Ovary (tissue), 7 donors: ENCODE measurements at regions not wholly inside any gene's neighbourhood (a gene's known extent, or its start where the extent isn't known, plus 50 kb on each side); places are given as distances from the start of the nearest gene placed in this dataset.

ENCODE experiments used
- DNase-seq, 5 donors: peaks; one replicate each; pipeline ENCODE4 v3.0.0-alpha.2; 2019 to 2020
- H3K27ac ChIP-seq, 2 donors: fragments of 200-600 bp; one replicate each; pipeline versions ENCODE4 v1.5.1 to v1.8.0; 2019 to 2022
- H3K27me3 ChIP-seq: fragments of 200-600 bp; one replicate; pipeline ENCODE4 v1.8.0; 2022
- H3K36me3 ChIP-seq: fragments of 200-600 bp; sonication (generic); one replicate; pipeline ENCODE4 v1.5.1; 2019
- H3K4me1 ChIP-seq: one replicate; pipeline ENCODE4 v1.8.1; 2013; ENCODE audit warnings: mild to moderate bottlenecking, moderate library complexity; ENCODE audit not compliant: insufficient read depth
- H3K4me3 ChIP-seq: fragments of 200-600 bp; sonication (generic); one replicate; pipeline ENCODE4 v1.5.1; 2017
- H3K9me3 ChIP-seq, 2 donors: fragments of 200-600 bp in 1 of 2; sonication (generic) in 1 of 2; one replicate each; pipeline versions ENCODE4 v1.5.1 to v1.8.1; 2013 to 2019; ENCODE audit warnings: mild to moderate bottlenecking in 1 of 2, moderate library complexity in 1 of 2
- CTCF ChIP-seq, 3 donors: fragments of 450-650 bp in 2 of 3; fragments of 200-600 bp in 1 of 3; IDR thresholded peaks; one replicate each; pipeline versions ENCODE4 v1.5.1 to v1.8.0; 2016 to 2022; ENCODE audit warnings: antibody characterized with exemption in 3 of 3, mild to moderate bottlenecking in 1 of 3
- EP300 ChIP-seq: sonication (generic); formaldehyde crosslinking; IDR thresholded peaks from one replicate; pipeline ENCODE4 v1.6.1; 2017; ENCODE audit warnings: antibody characterized with exemption
- POLR2A ChIP-seq: fragments of 450-650 bp; IDR thresholded peaks from one replicate; pipeline ENCODE4 v1.6.1; 2017; ENCODE audit warnings: antibody characterized with exemption, mild to moderate bottlenecking, moderate library complexity
- WGBS, 3 donors: extraction: QIAGEN DNeasy Blood & Tissue Kit in 1 of 3; methylation state at CpG; one replicate each; pipeline versions ENCODE4 v1.1.5 to v1.1.7; 2013 to 2017; 5-methylcytosine and 5-hydroxymethylcytosine counted together
- intact Hi-C, 4 donors: fragments of 100-400 bp; cut with DNase I; formaldehyde crosslinking; loops; one replicate each; pipeline versions ENCODE4 v1.11.0 to v1.15.1; 2022 to 2023
- donor health status: DM: no; HTN: no; CAD: no; lungs with moderate emphysema.
- donor health status: DM: no; HTN: no; CAD: no.
- donor health status: Bipolar disorder and iron deficiency.
- donor health status: DM: no; HTN: no; CAD: no.
- donor health status: DM: yes; HTN: yes; CAD: no.

GRCh38 chr2:188102881-188103280, 188.8 kb upstream of the GULP1 start:
- no peaks in the 10 kb centered on the region for H3K36me3 ChIP-seq
- WGBS, 3 donors: 79 to 87% (median 80%) methylated on average over 6 of the region's 6 CpGs
- H3K4me3 ChIP-seq: no peak overlapping the region
- H3K4me1 ChIP-seq: no peaks in the 10 kb centered on the region
- H3K9me3 ChIP-seq: no peaks in the 10 kb centered on the region
- DNase-seq: no peak
- intact Hi-C loops: no loop called here
- TF ChIP-seq EP300: no peak
- no peak for TF ChIP-seq POLR2A
- TF ChIP-seq CTCF (IDR thresholded peaks at IDR 0.05): no peak
- H3K27ac ChIP-seq: no peak overlapping the region
- no peaks in the 10 kb centered on the region for H3K27me3 ChIP-seq

- intact Hi-C loops: no loop called here
- no peak for DNase-seq
- WGBS, 3 donors: 12 to 35% (median 22%) methylated on average over 1 of the region's 1 CpG
- Histone ChIP-seq H3K4me1 (no peaks in the 10 kb centered on the region), H3K9me3 (no peaks in the 10 kb centered on the region), H3K4me3 (no peak overlapping the region), H3K36me3 (no peaks in the 10 kb centered on the region), H3K27ac (no peak overlapping the region), H3K27me3 (no peaks in the 10 kb centered on the region)
- no peak for TF ChIP-seq POLR2A
- no peak for TF ChIP-seq EP300
- no peak for TF ChIP-seq CTCF (IDR thresholded peaks at IDR 0.05)
Measured at GRCh38 chr2:188114014-188114413, 177.7 kb upstream of the GULP1 start.

GRCh38 chr2:188117706-188118105, 174.0 kb upstream of the GULP1 start:
- no peaks in the 10 kb centered on the region for H3K4me1 ChIP-seq
- no peak for TF ChIP-seq POLR2A
- TF ChIP-seq EP300: no peak
- no peak for TF ChIP-seq CTCF (IDR thresholded peaks at IDR 0.05)
- H3K9me3 ChIP-seq: no peaks in the 10 kb centered on the region
- 52 to 71% (median 68%) methylated on average over 2 of the region's 2 CpGs for WGBS, 3 donors
- no peak overlapping the region for H3K4me3 ChIP-seq
- DNase-seq: no peak
- no peaks in the 10 kb centered on the region for H3K27me3 ChIP-seq
- intact Hi-C loops: no loop called here
- no peak overlapping the region for H3K27ac ChIP-seq
- no peaks in the 10 kb centered on the region for H3K36me3 ChIP-seq

GRCh38 chr2:188118431-188118830, 173.2 kb upstream of the GULP1 start:
- no peak for DNase-seq
- WGBS, 3 donors: 5 to 7% (median 6%) methylated on average over 1 of the region's 1 CpG
- H3K4me3 ChIP-seq: no peak overlapping the region
- no peak for TF ChIP-seq EP300
- TF ChIP-seq CTCF (IDR thresholded peaks at IDR 0.05): no peak
- TF ChIP-seq POLR2A: no peak
- no peaks in the 10 kb centered on the region for H3K36me3 ChIP-seq
- no peaks in the 10 kb centered on the region for H3K9me3 ChIP-seq
- no peaks in the 10 kb centered on the region for H3K27me3 ChIP-seq
- no peak overlapping the region for H3K27ac ChIP-seq
- no peaks in the 10 kb centered on the region for H3K4me1 ChIP-seq
- intact Hi-C loops: no loop called here
